ENCODE measurements at regions not wholly inside any gene's neighbourhood (a gene's known extent, or its start where the extent isn't known, plus 50 kb on each side); places are given as distances from the start of the nearest gene placed in this dataset.

DNA sequence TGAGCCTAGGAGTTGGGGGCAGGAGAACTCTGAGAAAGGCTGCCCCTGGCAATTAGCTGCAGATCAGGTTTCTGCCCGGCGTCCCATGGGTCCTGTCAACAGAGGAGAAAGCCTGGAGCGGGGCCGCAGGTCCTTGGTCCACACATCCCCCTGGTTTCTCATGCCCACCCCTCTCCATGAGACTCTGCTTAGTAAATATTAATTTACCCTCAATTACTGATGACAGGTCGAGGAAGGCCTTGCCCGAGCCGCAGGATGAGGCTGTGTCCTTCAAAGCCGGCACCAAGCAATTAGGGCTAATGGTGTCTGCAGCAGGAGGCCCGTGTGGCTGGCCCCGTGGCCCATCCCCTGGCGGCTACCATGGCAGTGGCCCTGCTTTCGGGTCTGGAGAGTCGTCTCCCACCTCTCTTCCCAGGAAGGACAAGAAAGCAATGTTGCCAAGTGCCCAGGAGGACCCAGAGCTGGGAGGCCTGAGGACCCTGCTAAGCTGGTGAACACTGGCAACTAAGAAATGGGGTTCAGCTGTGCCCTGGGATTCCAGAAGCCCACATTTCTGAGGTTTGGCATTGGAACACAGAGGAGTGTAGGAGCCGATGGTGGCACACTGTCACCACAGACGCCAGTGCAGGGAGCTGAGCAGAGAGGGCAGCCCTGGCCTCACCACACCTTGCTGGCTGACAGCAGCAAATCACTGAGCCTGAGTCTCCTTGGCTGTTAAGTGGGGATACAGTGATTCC, 114.6 kb downstream of the CPZ start:
- TF ChIP-seq, protein P1, sequence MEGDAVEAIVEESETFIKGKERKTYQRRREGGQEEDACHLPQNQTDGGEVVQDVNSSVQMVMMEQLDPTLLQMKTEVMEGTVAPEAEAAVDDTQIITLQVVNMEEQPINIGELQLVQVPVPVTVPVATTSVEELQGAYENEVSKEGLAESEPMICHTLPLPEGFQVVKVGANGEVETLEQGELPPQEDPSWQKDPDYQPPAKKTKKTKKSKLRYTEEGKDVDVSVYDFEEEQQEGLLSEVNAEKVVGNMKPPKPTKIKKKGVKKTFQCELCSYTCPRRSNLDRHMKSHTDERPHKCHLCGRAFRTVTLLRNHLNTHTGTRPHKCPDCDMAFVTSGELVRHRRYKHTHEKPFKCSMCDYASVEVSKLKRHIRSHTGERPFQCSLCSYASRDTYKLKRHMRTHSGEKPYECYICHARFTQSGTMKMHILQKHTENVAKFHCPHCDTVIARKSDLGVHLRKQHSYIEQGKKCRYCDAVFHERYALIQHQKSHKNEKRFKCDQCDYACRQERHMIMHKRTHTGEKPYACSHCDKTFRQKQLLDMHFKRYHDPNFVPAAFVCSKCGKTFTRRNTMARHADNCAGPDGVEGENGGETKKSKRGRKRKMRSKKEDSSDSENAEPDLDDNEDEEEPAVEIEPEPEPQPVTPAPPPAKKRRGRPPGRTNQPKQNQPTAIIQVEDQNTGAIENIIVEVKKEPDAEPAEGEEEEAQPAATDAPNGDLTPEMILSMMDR (conservative IDR thresholded peaks at IDR 0.05; ENCODE audit: low read depth, low read length): no peak
- no peak for TF ChIP-seq EZH2 (IDR thresholded peaks at IDR 0.05; ENCODE audit: borderline replicate concordance, low read depth, low read length, poor library complexity, severe bottlenecking)

Measured in A673 (cell line).